Activated CD8-positive, alpha-beta memory T cell treated with anti-CD3 and anti-CD28 coated beads, Interleukin-2, amount 50 U/mL, for 24 hours (primary cell): ENCODE measurements at regions not wholly inside any gene's neighbourhood (a gene's known extent, or its start where the extent isn't known, plus 50 kb on each side); places are given as distances from the start of the nearest gene placed in this dataset.

Source experiments
- DNase-seq: peaks from one replicate; pipeline ENCODE4 v3.0.0-alpha.2; 2020; ENCODE audit errors: extremely low read depth

GRCh38 chr20:52864916-52865605 is 107.1 kb upstream of the TSHZ2 start:
- DNase-seq: no peak

- no peak for DNase-seq
These were observed 112.8 kb upstream of the TSHZ2 start for GRCh38 chr20:52859156-52859876.

GRCh38 chr20:52852714-52853113 is 119.4 kb upstream of the TSHZ2 start:
- DNase-seq: no peak

GRCh38 chr20:52847731-52848359 is 124.3 kb upstream of the TSHZ2 start:
- DNase-seq: no peak

GRCh38 chr20:52847029-52847660 is 125.0 kb upstream of the TSHZ2 start:
- DNase-seq: no peak

- no peak for DNase-seq
These were observed 127.1 kb upstream of the TSHZ2 start for GRCh38 chr20:52845044-52845443.

- DNase-seq: no peak
These were observed 128.7 kb upstream of the TSHZ2 start for GRCh38 chr20:52843425-52843824.

- no peak for DNase-seq
These were observed 131.2 kb upstream of the TSHZ2 start for GRCh38 chr20:52841003-52841402.

- no peak for DNase-seq
These were observed 132.1 kb upstream of the TSHZ2 start for GRCh38 chr20:52840041-52840440.

GRCh38 chr20:52838510-52839241 is 133.5 kb upstream of the TSHZ2 start:
- no peak for DNase-seq

- no peak for DNase-seq
These were observed 134.8 kb upstream of the TSHZ2 start for GRCh38 chr20:52837378-52837777.

GRCh38 chr20:52833901-52834300 is 138.3 kb upstream of the TSHZ2 start:
- no peak for DNase-seq

GRCh38 chr20:52832151-52832774 is 139.9 kb upstream of the TSHZ2 start:
- no peak for DNase-seq

- DNase-seq: no peak
These were observed 141.6 kb upstream of the TSHZ2 start for GRCh38 chr20:52830598-52830997.

- DNase-seq: no peak
These were observed 143.0 kb upstream of the TSHZ2 start for GRCh38 chr20:52829111-52829510.

GRCh38 chr20:52828199-52828598 is 144.0 kb upstream of the TSHZ2 start:
- DNase-seq: no peak

GRCh38 chr20:52826722-52827121 is 145.4 kb upstream of the TSHZ2 start:
- no peak for DNase-seq

GRCh38 chr20:52826321-52826720 is 145.8 kb upstream of the TSHZ2 start:
- no peak for DNase-seq

GRCh38 chr20:52824494-52825216 is 147.5 kb upstream of the TSHZ2 start:
- DNase-seq: no peak

- no peak for DNase-seq
These were observed 148.9 kb upstream of the TSHZ2 start for GRCh38 chr20:52823303-52823702.
